ENCODE measurements at regions not wholly inside any gene's neighbourhood (a gene's known extent, or its start where the extent isn't known, plus 50 kb on each side); places are given as distances from the start of the nearest gene placed in this dataset.
"Not testable (repeated sequence)": the region's sequence is repeated elsewhere in the genome, so short reads cannot be mapped to it uniquely, and the experiment has no call there.

DNA sequence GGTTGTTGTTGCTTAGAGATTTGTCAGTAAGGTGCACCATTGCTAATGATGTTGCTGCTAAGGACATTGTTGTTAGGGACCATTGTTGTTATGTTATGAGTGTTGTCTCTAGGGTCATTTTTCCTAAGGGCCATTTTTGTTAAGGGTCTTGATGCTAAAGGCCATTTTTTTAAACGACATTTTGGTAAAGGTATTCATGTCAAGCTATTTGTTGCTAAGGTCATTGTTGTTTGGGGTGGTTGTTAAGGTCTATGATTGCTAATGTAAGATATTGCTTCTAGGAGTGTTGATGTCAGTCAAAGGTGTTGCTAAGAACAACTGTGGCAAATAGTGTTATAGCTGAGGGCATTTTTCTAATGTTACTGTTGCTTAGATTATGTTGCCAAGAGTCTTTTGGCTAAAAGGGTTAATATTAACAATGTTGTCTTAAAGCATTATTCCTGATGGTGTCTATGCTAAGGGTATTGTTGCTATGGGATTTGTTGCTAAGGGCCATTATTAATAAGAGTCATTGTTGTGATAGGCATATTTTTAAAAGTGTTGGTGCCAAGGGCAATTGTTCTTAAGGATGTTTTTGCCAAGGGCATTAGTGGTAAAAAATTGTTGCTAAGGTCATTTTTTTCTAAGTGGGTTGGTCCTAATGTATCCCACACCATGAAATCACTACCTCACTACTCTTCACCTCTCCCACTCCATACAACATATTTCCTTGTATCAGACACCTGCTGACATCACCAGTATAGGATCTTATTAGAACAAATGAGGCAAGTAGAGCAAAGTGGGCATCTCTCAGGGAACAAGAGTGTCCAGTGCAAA is 56.2 kb downstream of the SPATA31A6 start:
- H2AFZ ChIP-seq (ENCODE audit: low read depth, low read length); POLR2A ChIA-PET; BruUV-seq (replicated peaks); H3K36me3 ChIP-seq (ENCODE audit: control insufficient read depth in 2 of 2, extremely low read depth in 1 of 2, insufficient read depth in 2 of 2, low read length in 2 of 2); H3K79me2 ChIP-seq (ENCODE audit: control insufficient read depth, insufficient read depth, low read length); intact Hi-C loops (cut with micrococcal nuclease); dilution Hi-C loops (cut with MboI; ENCODE audit: extremely low pct_ligation_motif_present, low sequenced_read_pairs); H3K27me3 ChIP-seq (ENCODE audit: control insufficient read depth in 2 of 2, insufficient read depth in 2 of 2, low read length in 2 of 2); H3K4me2 ChIP-seq (ENCODE audit: insufficient read depth, low read length); CTCF ChIA-PET; H3K9me3 ChIP-seq (replicated peaks; ENCODE audit: control insufficient read depth, insufficient read depth, low read length); H3K4me1 ChIP-seq (ENCODE audit: control insufficient read depth, extremely low read depth, insufficient read depth, low read length); H4K20me1 ChIP-seq (replicated peaks; ENCODE audit: control insufficient read depth, extremely low read depth, insufficient read depth, low read length); H3K4me3 ChIP-seq (replicated peaks in 1 of 3; ENCODE audit: insufficient read depth in 1 of 3, low read depth in 1 of 3, low read length in 3 of 3); FAIRE-seq; H3K9me1 ChIP-seq (replicated peaks; ENCODE audit: control insufficient read depth, extremely low read depth, insufficient read depth, low read length): not testable (repeated sequence)
- H3K9ac ChIP-seq (replicated peaks; ENCODE audit: extremely low read depth, insufficient read depth, low read length), result peak overlapping the region; percentile 9
- peak overlapping the region; percentile 44 for H3K27ac ChIP-seq (ENCODE audit: insufficient read depth, low read depth, low read length)
- peak; percentile 86 for DNase-seq (ENCODE audit: low read depth, low spot score)

DNA sequence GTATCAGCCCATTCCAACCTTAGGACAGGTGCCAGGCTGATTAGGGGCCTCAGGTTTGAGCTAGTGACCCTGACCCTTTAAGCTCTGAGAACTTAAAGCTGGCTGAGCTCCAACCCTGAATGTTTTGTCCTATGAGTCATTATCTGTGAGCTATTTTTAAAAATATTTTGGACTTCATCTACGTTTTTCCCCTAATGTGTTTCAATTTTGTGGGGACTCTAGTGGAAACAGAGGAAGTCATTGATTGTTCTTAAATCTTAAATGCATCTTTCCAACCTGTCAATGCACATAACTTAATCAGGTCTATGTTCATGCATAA is 56.8 kb downstream of the SPATA31A6 start:
- CTCF ChIA-PET; intact Hi-C loops (cut with micrococcal nuclease); H3K79me2 ChIP-seq (ENCODE audit: control insufficient read depth, insufficient read depth, low read length); POLR2A ChIA-PET; H3K4me3 ChIP-seq (replicated peaks in 1 of 3; ENCODE audit: insufficient read depth in 1 of 3, low read depth in 1 of 3, low read length in 3 of 3); H4K20me1 ChIP-seq (replicated peaks; ENCODE audit: control insufficient read depth, extremely low read depth, insufficient read depth, low read length); H3K9me1 ChIP-seq (replicated peaks; ENCODE audit: control insufficient read depth, extremely low read depth, insufficient read depth, low read length); H3K4me1 ChIP-seq (ENCODE audit: control insufficient read depth, extremely low read depth, insufficient read depth, low read length); BruUV-seq (replicated peaks); H3K27me3 ChIP-seq (ENCODE audit: control insufficient read depth in 2 of 2, insufficient read depth in 2 of 2, low read length in 2 of 2); H3K4me2 ChIP-seq (ENCODE audit: insufficient read depth, low read length); H3K9me3 ChIP-seq (replicated peaks; ENCODE audit: control insufficient read depth, insufficient read depth, low read length); H2AFZ ChIP-seq (ENCODE audit: low read depth, low read length); FAIRE-seq; H3K36me3 ChIP-seq (ENCODE audit: control insufficient read depth in 2 of 2, extremely low read depth in 1 of 2, insufficient read depth in 2 of 2, low read length in 2 of 2); dilution Hi-C loops (cut with MboI; ENCODE audit: extremely low pct_ligation_motif_present, low sequenced_read_pairs); H3K9ac ChIP-seq (replicated peaks; ENCODE audit: extremely low read depth, insufficient read depth, low read length): not testable (repeated sequence)
- H3K27ac ChIP-seq (ENCODE audit: insufficient read depth, low read depth, low read length), result peak overlapping the region; percentile 44
- peak; percentile 52 for TF ChIP-seq JUN (IDR thresholded peaks at IDR 0.05; ENCODE audit: borderline replicate concordance, insufficient read depth, insufficient read length, low read depth)
- peak; percentile 9 for TF ChIP-seq FOS (IDR thresholded peaks at IDR 0.05; ENCODE audit: borderline replicate concordance, insufficient read depth, low read length)
- peak; percentile 83 for DNase-seq (ENCODE audit: low read depth, low spot score)

DNA sequence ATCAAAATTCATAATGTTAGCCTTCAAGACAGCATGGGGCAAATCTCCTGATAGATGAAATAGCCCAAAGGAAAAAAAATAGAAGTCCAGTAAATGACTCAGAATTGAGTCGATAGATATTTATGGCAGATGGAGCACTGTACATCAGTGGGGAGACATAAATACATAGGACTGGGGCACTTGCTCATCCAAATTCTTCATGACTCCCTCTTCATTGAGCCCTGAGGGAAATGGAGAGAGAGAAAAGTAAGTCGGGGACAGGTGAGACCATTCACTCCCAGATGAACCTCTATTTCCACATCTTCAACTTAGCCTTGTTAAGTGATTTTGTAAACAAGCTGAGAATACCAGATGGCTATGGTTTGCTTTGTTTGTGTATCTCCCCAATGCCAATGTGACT is 59.8 kb downstream of the SPATA31A6 start:
- dilution Hi-C loops (cut with MboI; ENCODE audit: extremely low pct_ligation_motif_present, low sequenced_read_pairs); FAIRE-seq; CTCF ChIA-PET: not testable (repeated sequence)

DNA sequence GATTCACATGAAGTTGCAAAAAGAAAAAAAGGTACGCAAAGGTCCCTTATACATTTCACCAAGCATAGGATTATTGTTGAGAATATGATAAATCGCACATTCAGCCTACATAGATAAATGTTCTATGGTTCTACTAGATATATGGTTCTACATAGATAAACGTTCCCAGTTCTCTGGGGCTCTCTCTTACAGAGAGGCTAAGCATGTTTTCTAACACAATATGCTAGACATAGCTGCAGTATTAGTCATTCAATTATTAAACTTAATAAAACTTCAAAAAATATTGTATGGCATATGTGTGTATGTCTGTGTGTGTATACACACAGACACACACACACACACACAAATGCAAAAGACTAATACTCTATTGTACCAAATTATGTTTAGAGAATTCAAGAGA is 60.4 kb downstream of the SPATA31A6 start:
- H3K9me3 ChIP-seq (replicated peaks; ENCODE audit: control insufficient read depth, insufficient read depth, low read length); H3K36me3 ChIP-seq (ENCODE audit: control insufficient read depth in 2 of 2, extremely low read depth in 1 of 2, insufficient read depth in 2 of 2, low read length in 2 of 2); H2AFZ ChIP-seq (ENCODE audit: low read depth, low read length); DNase-seq (ENCODE audit: low read depth, low spot score); H3K4me3 ChIP-seq (replicated peaks in 1 of 3; ENCODE audit: insufficient read depth in 1 of 3, low read depth in 1 of 3, low read length in 3 of 3); H3K79me2 ChIP-seq (ENCODE audit: control insufficient read depth, insufficient read depth, low read length); CTCF ChIA-PET; H4K20me1 ChIP-seq (replicated peaks; ENCODE audit: control insufficient read depth, extremely low read depth, insufficient read depth, low read length); FAIRE-seq; intact Hi-C loops (cut with micrococcal nuclease); H3K27ac ChIP-seq (ENCODE audit: insufficient read depth, low read depth, low read length); BruUV-seq (replicated peaks); POLR2A ChIA-PET; dilution Hi-C loops (cut with MboI; ENCODE audit: extremely low pct_ligation_motif_present, low sequenced_read_pairs); H3K4me2 ChIP-seq (ENCODE audit: insufficient read depth, low read length); H3K9me1 ChIP-seq (replicated peaks; ENCODE audit: control insufficient read depth, extremely low read depth, insufficient read depth, low read length); H3K4me1 ChIP-seq (ENCODE audit: control insufficient read depth, extremely low read depth, insufficient read depth, low read length); H3K27me3 ChIP-seq (ENCODE audit: control insufficient read depth in 2 of 2, insufficient read depth in 2 of 2, low read length in 2 of 2); H3K9ac ChIP-seq (replicated peaks; ENCODE audit: extremely low read depth, insufficient read depth, low read length): not testable (repeated sequence)

More for the DNA sequence above, 59.8 kb downstream of the SPATA31A6 start:
- H3K9ac ChIP-seq (replicated peaks; ENCODE audit: extremely low read depth, insufficient read depth, low read length); H3K4me1 ChIP-seq (ENCODE audit: control insufficient read depth, extremely low read depth, insufficient read depth, low read length); POLR2A ChIA-PET; H4K20me1 ChIP-seq (replicated peaks; ENCODE audit: control insufficient read depth, extremely low read depth, insufficient read depth, low read length); H2AFZ ChIP-seq (ENCODE audit: low read depth, low read length); BruUV-seq (replicated peaks); H3K27me3 ChIP-seq (ENCODE audit: control insufficient read depth in 2 of 2, insufficient read depth in 2 of 2, low read length in 2 of 2); H3K79me2 ChIP-seq (ENCODE audit: control insufficient read depth, insufficient read depth, low read length); H3K4me3 ChIP-seq (replicated peaks in 1 of 3; ENCODE audit: insufficient read depth in 1 of 3, low read depth in 1 of 3, low read length in 3 of 3); H3K27ac ChIP-seq (ENCODE audit: insufficient read depth, low read depth, low read length); H3K36me3 ChIP-seq (ENCODE audit: control insufficient read depth in 2 of 2, extremely low read depth in 1 of 2, insufficient read depth in 2 of 2, low read length in 2 of 2); H3K9me3 ChIP-seq (replicated peaks; ENCODE audit: control insufficient read depth, insufficient read depth, low read length); intact Hi-C loops (cut with micrococcal nuclease); DNase-seq (ENCODE audit: low read depth, low spot score); H3K9me1 ChIP-seq (replicated peaks; ENCODE audit: control insufficient read depth, extremely low read depth, insufficient read depth, low read length); H3K4me2 ChIP-seq (ENCODE audit: insufficient read depth, low read length): not testable (repeated sequence)
